Naive thymus-derived CD4-positive, alpha-beta T cell (primary cell): ENCODE measurements at regions not wholly inside any gene's neighbourhood (a gene's known extent, or its start where the extent isn't known, plus 50 kb on each side); places are given as distances from the start of the nearest gene placed in this dataset.
"Not testable (repeated sequence)": the region's sequence is repeated elsewhere in the genome, so short reads cannot be mapped to it uniquely, and the experiment has no call there.

Experiments used
- ATAC-seq: fragments of 150-1000 bp; cut with Tn5 transposase; 2 replicates; pipeline ENCODE4 v1.10.0; 2021; ENCODE audit warnings: mild to moderate bottlenecking, moderate library complexity
- CTCF ChIA-PET: fragments of 350-600 bp; sonication (Branson Sonifier 250); formaldehyde crosslinking; loops from one replicate; lab custom pipeline; 2021; ENCODE audit warnings: antibody characterized with exemption; lab: Charles Lee
- POLR2A ChIA-PET: fragments of 350-600 bp; sonication (Branson Sonifier 250); formaldehyde crosslinking; loops from one replicate; lab custom pipeline; 2021; ENCODE audit warnings: antibody characterized with exemption, inconsistent platforms; lab: Charles Lee
- DNase-seq, 9 donors: peaks; one replicate each; pipeline versions ENCODE4 v3.0.0 to v3.0.0-alpha.2; 2020 to 2022; ENCODE audit warnings: mixed read lengths in 1 of 9
- H3K27ac ChIP-seq: one replicate; pipeline ENCODE4 v1.7.0; 2013; ENCODE audit warnings: mild to moderate bottlenecking, low read depth, low read length, moderate library complexity
- H3K27me3 ChIP-seq, 2 donors: one replicate each; pipeline ENCODE4 v1.7.0; 2013; ENCODE audit warnings: low read length in 2 of 2, mild to moderate bottlenecking in 2 of 2, moderate library complexity in 2 of 2; ENCODE audit not compliant: control insufficient read depth in 2 of 2, insufficient read depth in 2 of 2
- H3K36me3 ChIP-seq, 3 experiments: 1 replicate in 2 of 3; 2 replicates in 1 of 3; pipeline ENCODE4 v1.7.0; 2013; ENCODE audit warnings: low read length in 3 of 3, mild to moderate bottlenecking in 3 of 3, moderate library complexity in 1 of 3; ENCODE audit not compliant: insufficient read depth in 3 of 3, control insufficient read depth in 2 of 3
- H3K4me1 ChIP-seq, 2 donors: one replicate each; pipeline ENCODE4 v1.7.0; 2013; ENCODE audit warnings: low read length in 2 of 2, mild to moderate bottlenecking in 2 of 2, moderate library complexity in 1 of 2; ENCODE audit not compliant: control insufficient read depth in 2 of 2, insufficient read depth in 2 of 2
- H3K4me3 ChIP-seq: 2 replicates; pipeline ENCODE4 v1.7.0; 2013; ENCODE audit warnings: mild to moderate bottlenecking, low read length
- H3K9me3 ChIP-seq, 3 experiments: 1 replicate in 2 of 3; 2 replicates in 1 of 3; pipeline ENCODE4 v1.7.0; 2013; ENCODE audit warnings: low read length in 3 of 3; ENCODE audit not compliant: control insufficient read depth in 2 of 3
- H3K27ac Mint-ChIP-seq, 9 donors: one replicate each; pipeline ENCODE4 v1.8.0; 2020 to 2022; ENCODE audit warnings: mixed read lengths in 9 of 9, mild to moderate bottlenecking in 8 of 9, moderate library complexity in 5 of 9, inconsistent platforms in 2 of 9
- H3K27me3 Mint-ChIP-seq, 5 donors: one replicate each; pipeline ENCODE4 v1.8.0; 2021 to 2022; ENCODE audit warnings: mixed read lengths in 5 of 5, mild to moderate bottlenecking in 1 of 5
- H3K36me3 Mint-ChIP-seq, 5 donors: one replicate each; pipeline ENCODE4 v1.8.0; 2020 to 2022; ENCODE audit warnings: mixed read lengths in 5 of 5, mild to moderate bottlenecking in 3 of 5, inconsistent platforms in 1 of 5
- H3K4me1 Mint-ChIP-seq, 7 donors: one replicate each; pipeline ENCODE4 v1.8.0; 2020 to 2022; ENCODE audit warnings: mixed read lengths in 7 of 7, mild to moderate bottlenecking in 3 of 7, inconsistent platforms in 1 of 7
- H3K4me3 Mint-ChIP-seq, 10 donors: one replicate each; pipeline ENCODE4 v1.8.0; 2020 to 2022; ENCODE audit warnings: mild to moderate bottlenecking in 10 of 10, mixed read lengths in 10 of 10, moderate library complexity in 6 of 10, inconsistent platforms in 2 of 10
- H3K9me3 Mint-ChIP-seq, 11 donors: one replicate each; pipeline ENCODE4 v1.8.0; 2020 to 2022; ENCODE audit warnings: mixed read lengths in 11 of 11, mild to moderate bottlenecking in 4 of 11, inconsistent platforms in 1 of 11, moderate library complexity in 1 of 11
- intact Hi-C, 2 donors: fragments of 100-400 bp; cut with micrococcal nuclease; formaldehyde crosslinking; loops; one replicate each; pipeline ENCODE4 v1.15.1; 2023

DNA sequence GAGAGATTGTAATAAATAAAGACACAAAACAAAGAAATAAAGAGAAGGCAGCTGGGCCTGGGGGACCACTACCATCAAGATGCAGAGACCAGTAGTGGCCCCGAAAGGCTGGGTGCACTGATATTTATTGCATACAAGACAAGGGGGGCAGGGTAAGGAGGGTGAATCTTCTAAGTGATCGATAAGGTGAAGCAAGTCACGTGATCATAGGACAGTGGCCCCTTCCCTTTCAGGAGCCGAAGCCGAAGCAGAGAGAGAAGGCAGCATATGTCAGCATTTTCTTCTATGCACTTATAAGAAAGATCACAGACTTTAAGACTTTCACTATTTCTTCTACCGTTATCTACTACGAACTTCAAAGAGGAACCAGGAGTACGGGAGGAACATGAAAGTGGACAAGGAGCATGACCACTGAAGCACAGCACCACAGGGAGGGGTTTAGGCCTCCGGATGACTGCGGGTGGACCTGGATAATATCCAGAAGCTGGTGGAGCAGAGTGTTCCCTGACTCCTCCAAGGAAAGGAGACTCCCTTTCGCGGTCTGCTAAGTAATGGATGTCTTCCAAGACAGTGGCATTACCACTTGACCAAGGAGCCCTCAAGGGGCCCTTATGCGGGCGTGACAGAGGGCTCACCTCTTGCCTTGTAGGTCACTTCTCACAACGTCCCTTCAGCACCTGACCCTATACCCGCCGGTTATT is 126.4 kb downstream of the RBM46 start:
- CTCF ChIA-PET, result interaction anchor here (0.6 kb wide), 1 partner anchor 15 kb away, joined by 3 read pairs; no protein-coding TSS in a partner anchor
- H3K27me3 Mint-ChIP-seq, H3K4me1 ChIP-seq, DNase-seq, ATAC-seq, H3K27me3 ChIP-seq, H3K27ac ChIP-seq, H3K4me1 Mint-ChIP-seq, H3K36me3 Mint-ChIP-seq, H3K4me3 Mint-ChIP-seq, H3K9me3 Mint-ChIP-seq, POLR2A ChIA-PET, H3K9me3 ChIP-seq, intact Hi-C loops, H3K27ac Mint-ChIP-seq, H3K36me3 ChIP-seq, H3K4me3 ChIP-seq: not testable (repeated sequence)

DNA sequence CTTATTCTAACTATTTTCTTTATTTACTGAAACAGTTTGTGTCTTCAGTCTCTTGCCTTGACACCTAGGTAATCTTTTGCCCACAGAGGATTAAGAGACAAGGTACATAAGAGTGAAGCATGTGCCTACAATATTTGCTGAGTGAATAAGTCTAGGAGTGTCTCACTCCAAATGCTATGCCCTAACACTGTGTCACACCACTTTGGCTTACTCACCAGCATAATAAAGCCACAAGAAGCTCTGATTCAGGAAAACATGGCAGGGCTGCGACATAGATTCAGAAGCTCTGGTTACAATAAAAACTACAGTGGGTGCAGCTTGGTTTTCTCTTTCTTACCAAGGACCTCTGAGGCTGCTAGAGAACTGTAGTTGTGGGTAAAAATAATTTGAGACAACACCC is 127.1 kb downstream of the RBM46 start:
- H3K27ac Mint-ChIP-seq, result no peak overlapping the region
- no peak overlapping the region for H3K4me3 ChIP-seq

DNA sequence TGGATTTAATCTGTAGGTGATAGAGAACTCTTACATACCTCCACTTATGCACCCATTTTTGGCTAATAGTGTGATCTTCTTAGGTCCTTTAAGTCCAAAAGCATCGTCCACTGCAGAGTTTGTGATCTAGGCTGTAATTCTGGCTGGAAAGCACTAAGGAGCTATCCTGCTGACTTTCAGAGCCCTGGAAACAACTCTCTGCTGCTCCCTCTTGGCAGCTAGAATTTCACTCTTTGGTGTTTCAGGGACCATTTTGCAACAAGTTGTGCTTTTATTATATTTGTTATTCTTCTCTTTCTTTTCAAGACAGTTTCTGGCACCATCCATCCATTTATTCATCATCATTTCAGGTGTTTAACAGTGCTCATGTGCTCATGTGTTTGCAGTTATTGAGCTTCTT is 130.0 kb downstream of the RBM46 start:
- DNase-seq (no peak), ATAC-seq (no peak)
- POLR2A ChIA-PET, result no interaction called here
- Histone ChIP-seq H3K27me3 (no peaks in the 10 kb centered on the region), H3K9me3 (no peaks in the 10 kb centered on the region), H3K36me3 (no peaks in the 10 kb centered on the region), H3K4me1 (no peaks in the 10 kb centered on the region), H3K27ac (no peak overlapping the region), H3K4me3 (no peak overlapping the region)
- no peaks in the 10 kb centered on the region for H3K27me3 Mint-ChIP-seq
- H3K9me3 Mint-ChIP-seq, result peaks cover 0 to 2% (median 0%) of the 10 kb centered on the region in 11 donors
- no peak overlapping the region for H3K4me3 Mint-ChIP-seq
- CTCF ChIA-PET, result no interaction called here
- H3K36me3 Mint-ChIP-seq, result no peaks in the 10 kb centered on the region
- H3K27ac Mint-ChIP-seq, result no peak overlapping the region
- intact Hi-C loops, result no loop called here
- no peaks in the 10 kb centered on the region for H3K4me1 Mint-ChIP-seq

More for the DNA sequence above, 127.1 kb downstream of the RBM46 start:
- ChIA-PET POLR2A (no interaction called here), CTCF (interaction anchor here (0.6 kb wide), 1 partner anchor 15 kb away, joined by 3 read pairs; no protein-coding TSS in a partner anchor)
- Mint-ChIP-seq H3K36me3 (no peaks in the 10 kb centered on the region), H3K4me3 (no peak overlapping the region), H3K27me3 (no peaks in the 10 kb centered on the region), H3K4me1 (no peaks in the 10 kb centered on the region), H3K9me3 (peaks cover 0 to 5% (median 0%) of the 10 kb centered on the region in 11 donors)
- Histone ChIP-seq H3K4me1 (no peaks in the 10 kb centered on the region), H3K36me3 (no peaks in the 10 kb centered on the region), H3K27ac (no peak overlapping the region), H3K27me3 (no peaks in the 10 kb centered on the region), H3K9me3 (no peaks in the 10 kb centered on the region)
- intact Hi-C loops, result no loop called here
- no peak for DNase-seq
- ATAC-seq, result no peak

DNA sequence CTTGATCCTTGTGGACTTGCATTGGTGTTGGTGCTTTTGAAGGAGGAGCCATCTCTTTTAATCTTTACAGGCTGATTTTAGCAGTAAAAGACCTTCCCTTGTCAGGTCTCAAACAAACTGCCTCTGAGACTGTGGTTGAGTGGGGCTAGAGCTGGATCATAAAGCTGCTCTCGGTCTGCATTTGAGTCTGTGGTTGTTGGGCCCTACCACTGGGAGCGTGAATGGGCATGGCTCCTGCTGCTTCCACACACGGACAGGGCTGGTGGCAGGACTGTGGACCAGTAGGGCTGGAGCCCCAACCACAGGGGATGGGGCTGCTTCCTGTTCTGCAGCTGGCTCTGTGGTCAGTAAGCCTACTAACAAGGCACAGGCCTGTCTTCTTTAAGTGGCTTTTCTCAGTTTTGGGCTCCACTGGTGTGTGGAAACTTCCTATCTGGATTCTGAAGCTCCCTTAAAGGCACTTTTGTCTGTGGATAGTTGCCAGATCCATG is 130.6 kb downstream of the RBM46 start:
- Histone ChIP-seq H3K9me3 (no peaks in the 10 kb centered on the region), H3K4me3 (no peak overlapping the region), H3K4me1 (no peaks in the 10 kb centered on the region), H3K36me3 (no peaks in the 10 kb centered on the region), H3K27me3 (no peaks in the 10 kb centered on the region), H3K27ac (no peak overlapping the region)
- Mint-ChIP-seq H3K27me3 (no peaks in the 10 kb centered on the region), H3K9me3 (no peaks in the 10 kb centered on the region), H3K4me1 (no peaks in the 10 kb centered on the region), H3K27ac (no peak overlapping the region), H3K36me3 (no peaks in the 10 kb centered on the region), H3K4me3 (no peak overlapping the region)
- POLR2A ChIA-PET, result no interaction called here
- ATAC-seq, result no peak
- CTCF ChIA-PET, result no interaction called here
- intact Hi-C loops, result no loop called here
- no peak for DNase-seq

DNA sequence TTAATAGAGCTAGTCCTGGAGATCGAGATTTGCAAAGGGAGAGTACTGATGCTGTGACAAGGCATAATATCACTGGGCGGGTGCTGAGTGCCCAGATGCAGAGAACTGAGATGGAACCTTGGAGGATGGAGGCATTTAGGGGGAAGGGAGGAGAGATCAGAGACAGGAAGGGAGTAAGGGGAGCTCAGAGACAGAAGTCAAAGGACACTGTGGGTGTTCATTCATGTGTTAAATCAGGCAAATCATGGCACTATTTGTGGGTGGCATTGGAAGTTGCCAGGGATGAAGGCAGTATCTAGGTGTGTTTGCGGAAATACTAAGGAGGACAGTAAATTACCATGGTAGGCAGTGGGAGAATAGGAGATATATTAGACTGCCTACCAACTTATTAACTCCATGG is 135.0 kb downstream of the RBM46 start:
- POLR2A ChIA-PET, result no interaction called here
- H3K4me3 ChIP-seq, result no peak overlapping the region
- no peaks in the 10 kb centered on the region for H3K4me1 ChIP-seq
- no peaks in the 10 kb centered on the region for H3K9me3 ChIP-seq
- DNase-seq, result no peak
- no peak for ATAC-seq
- intact Hi-C loops, result no loop called here
- H3K27ac ChIP-seq, result no peak overlapping the region
- H3K36me3 ChIP-seq, result no peaks in the 10 kb centered on the region
- Mint-ChIP-seq H3K4me1 (no peaks in the 10 kb centered on the region), H3K9me3 (peaks cover 0 to 3% (median 0%) of the 10 kb centered on the region in 11 donors), H3K4me3 (no peak overlapping the region), H3K27ac (no peak overlapping the region), H3K27me3 (no peaks in the 10 kb centered on the region), H3K36me3 (no peaks in the 10 kb centered on the region)
- CTCF ChIA-PET, result no interaction called here
- no peaks in the 10 kb centered on the region for H3K27me3 ChIP-seq

DNA sequence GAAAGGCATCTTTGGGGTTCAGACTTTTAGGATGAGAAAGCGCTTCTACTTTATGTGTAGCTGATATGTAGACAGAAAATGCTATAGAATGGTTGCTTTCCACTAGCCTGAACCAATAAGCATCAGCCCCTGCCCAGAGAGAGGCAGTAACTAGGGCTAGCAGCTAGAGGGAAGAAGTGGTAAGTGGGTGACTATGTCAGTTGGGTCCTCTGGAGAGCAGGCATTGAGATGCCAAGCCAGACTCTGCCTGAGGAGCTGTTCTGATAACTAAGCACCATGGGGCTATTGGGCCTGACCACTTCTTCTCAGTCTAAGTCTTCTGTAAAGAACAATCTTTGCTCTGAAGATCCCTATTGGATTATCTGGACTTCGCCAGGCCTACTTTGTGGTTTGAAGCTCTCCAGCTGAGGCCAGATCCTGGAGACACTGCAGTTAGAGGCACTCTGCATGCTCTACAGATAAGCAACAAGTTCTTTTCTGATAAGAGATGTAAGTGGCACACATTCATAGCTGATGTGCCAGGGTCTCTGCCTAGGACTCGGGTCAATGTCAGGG is 146.1 kb downstream of the RBM46 start:
- ChIA-PET CTCF (no interaction called here), POLR2A (no interaction called here)
- peaks cover 0 to 27% (median 7%) of the 10 kb centered on the region in 11 donors for H3K9me3 Mint-ChIP-seq
- H3K4me1 Mint-ChIP-seq, result peaks cover 0 to 1% (median 0%) of the 10 kb centered on the region in 7 donors
- DNase-seq, result no peak
- H3K27ac ChIP-seq, result no peak overlapping the region
- H3K36me3 Mint-ChIP-seq, result no peaks in the 10 kb centered on the region
- no peaks in the 10 kb centered on the region for H3K27me3 ChIP-seq
- no peak for ATAC-seq
- no peak overlapping the region for H3K27ac Mint-ChIP-seq
- no peak overlapping the region for H3K4me3 ChIP-seq
- H3K9me3 ChIP-seq, result no peaks in the 10 kb centered on the region
- H3K4me1 ChIP-seq, result no peaks in the 10 kb centered on the region
- intact Hi-C loops, result no loop called here
- H3K4me3 Mint-ChIP-seq, result no peak overlapping the region
- H3K27me3 Mint-ChIP-seq, result peaks cover 0 to 4% (median 0%) of the 10 kb centered on the region in 5 donors
- H3K36me3 ChIP-seq, result no peaks in the 10 kb centered on the region
